ENCODE measurements at regions not wholly inside any gene's neighbourhood (a gene's known extent, or its start where the extent isn't known, plus 50 kb on each side); places are given as distances from the start of the nearest gene placed in this dataset.

- Histone ChIP-seq H3K27me3 (replicated peaks; ENCODE audit: insufficient read depth) (no peaks in the 10 kb centered on the region), H3K9me3 (no peaks in the 10 kb centered on the region), H3K27ac (no peak overlapping the region), H3K36me3 (no peaks in the 10 kb centered on the region), H3K4me3 (no peak overlapping the region), H3K4me1 (replicated peaks) (no peaks in the 10 kb centered on the region)
- intact Hi-C loops (cut with DNase I), result no loop called here
- DNase-seq (ENCODE audit: low spot score), result no peak
- TF ChIP-seq POLR2AphosphoS5 (IDR thresholded peaks at IDR 0.05), result no peak
- no peak for TF ChIP-seq POLR2A (IDR thresholded peaks at IDR 0.05)
- TF ChIP-seq CTCF (IDR thresholded peaks at IDR 0.05), result no peak
- 61% methylated on average over 4 of the region's 4 CpGs for WGBS
Observed at GRCh38 chr13:65763811-65764210, 1466.3 kb downstream of the PCDH9 start.

- DNase-seq (ENCODE audit: low spot score), result no peak
- no peaks in the 10 kb centered on the region for H3K9me3 ChIP-seq
- intact Hi-C loops (cut with DNase I), result no loop called here
- H3K27me3 ChIP-seq (replicated peaks; ENCODE audit: insufficient read depth), result no peaks in the 10 kb centered on the region
- no peak overlapping the region for H3K4me3 ChIP-seq
- H3K4me1 ChIP-seq (replicated peaks), result no peaks in the 10 kb centered on the region
- H3K36me3 ChIP-seq, result no peaks in the 10 kb centered on the region
- H3K27ac ChIP-seq, result no peak overlapping the region
- no peak for TF ChIP-seq POLR2A (IDR thresholded peaks at IDR 0.05)
- no peak for TF ChIP-seq CTCF (IDR thresholded peaks at IDR 0.05)
- TF ChIP-seq POLR2AphosphoS5 (IDR thresholded peaks at IDR 0.05), result no peak
Observed at GRCh38 chr13:65762012-65762411, 1468.1 kb downstream of the PCDH9 start.

- 90% methylated on average over 5 of the region's 5 CpGs for WGBS
- DNase-seq (ENCODE audit: low spot score), result no peak
- no peaks in the 10 kb centered on the region for H3K27me3 ChIP-seq (replicated peaks; ENCODE audit: insufficient read depth)
- H3K4me3 ChIP-seq, result no peak overlapping the region
- intact Hi-C loops (cut with DNase I), result no loop called here
- H3K27ac ChIP-seq, result no peak overlapping the region
- no peak for TF ChIP-seq CTCF (IDR thresholded peaks at IDR 0.05)
- TF ChIP-seq POLR2AphosphoS5 (IDR thresholded peaks at IDR 0.05), result no peak
- no peak for TF ChIP-seq POLR2A (IDR thresholded peaks at IDR 0.05)
- no peaks in the 10 kb centered on the region for H3K4me1 ChIP-seq (replicated peaks)
- H3K9me3 ChIP-seq, result no peaks in the 10 kb centered on the region
- no peaks in the 10 kb centered on the region for H3K36me3 ChIP-seq
Observed at GRCh38 chr13:65756071-65756671, 1474.0 kb downstream of the PCDH9 start.

- Histone ChIP-seq H3K27ac (no peak overlapping the region), H3K4me1 (replicated peaks) (no peaks in the 10 kb centered on the region), H3K27me3 (replicated peaks; ENCODE audit: insufficient read depth) (no peaks in the 10 kb centered on the region), H3K36me3 (no peaks in the 10 kb centered on the region), H3K4me3 (no peak overlapping the region), H3K9me3 (no peaks in the 10 kb centered on the region)
- 96% methylated on average over 19 of the region's 19 CpGs for WGBS
- intact Hi-C loops (cut with DNase I), result no loop called here
- no peak for DNase-seq (ENCODE audit: low spot score)
- TF ChIP-seq POLR2A (IDR thresholded peaks at IDR 0.05), result no peak
- no peak for TF ChIP-seq CTCF (IDR thresholded peaks at IDR 0.05)
- TF ChIP-seq POLR2AphosphoS5 (IDR thresholded peaks at IDR 0.05), result no peak
Observed at GRCh38 chr13:65748227-65748626, 1481.9 kb downstream of the PCDH9 start.

- DNase-seq (ENCODE audit: low spot score), result no peak
- Histone ChIP-seq H3K27me3 (replicated peaks; ENCODE audit: insufficient read depth) (no peaks in the 10 kb centered on the region), H3K4me3 (no peak overlapping the region), H3K9me3 (no peaks in the 10 kb centered on the region), H3K36me3 (no peaks in the 10 kb centered on the region), H3K27ac (no peak overlapping the region), H3K4me1 (replicated peaks) (no peaks in the 10 kb centered on the region)
- TF ChIP-seq POLR2AphosphoS5 (IDR thresholded peaks at IDR 0.05) (no peak), POLR2A (IDR thresholded peaks at IDR 0.05) (no peak)
- intact Hi-C loops (cut with DNase I), result no loop called here
- WGBS, result 91% methylated on average over 4 of the region's 4 CpGs
Observed at GRCh38 chr13:65746406-65746921, 1483.7 kb downstream of the PCDH9 start.

Measured in prostate gland (tissue), 2 donors.